Activated CD4-positive, alpha-beta T cell treated with anti-CD3 and anti-CD28 coated beads, Interleukin-2, amount 10 ng/mL, durations not matched to agents 24 days and 14 days (primary cell): ENCODE measurements at regions not wholly inside any gene's neighbourhood (a gene's known extent, or its start where the extent isn't known, plus 50 kb on each side); places are given as distances from the start of the nearest gene placed in this dataset.

Experiments used
- DNase-seq: peaks from one replicate; pipeline ENCODE4 v3.0.0; 2022
- H3K27ac Mint-ChIP-seq: one replicate; pipeline ENCODE4 v1.8.0; 2022; ENCODE audit warnings: mild to moderate bottlenecking, mixed read lengths
- H3K27me3 Mint-ChIP-seq: one replicate; pipeline ENCODE4 v1.8.0; 2022; ENCODE audit warnings: mixed read lengths
- H3K36me3 Mint-ChIP-seq: one replicate; pipeline ENCODE4 v1.8.0; 2022; ENCODE audit warnings: low read depth, mild to moderate bottlenecking, mixed read lengths
- H3K4me1 Mint-ChIP-seq: one replicate; pipeline ENCODE4 v1.8.0; 2021; ENCODE audit warnings: mixed read lengths
- H3K4me3 Mint-ChIP-seq: one replicate; pipeline ENCODE4 v1.8.0; 2022; ENCODE audit warnings: mild to moderate bottlenecking, moderate library complexity, mixed read lengths
- H3K9me3 Mint-ChIP-seq: one replicate; pipeline ENCODE4 v1.8.0; 2021; ENCODE audit warnings: mixed read lengths
- intact Hi-C: fragments of 100-400 bp; cut with micrococcal nuclease; formaldehyde crosslinking; loops from one replicate; pipeline ENCODE4 v1.15.1; 2023

GRCh38 chr3:152779653-152780052 is 55.3 kb upstream of the P2RY1 start:
- no peaks in the 10 kb centered on the region for H3K36me3 Mint-ChIP-seq
- H3K4me3 Mint-ChIP-seq = no peak overlapping the region
- H3K9me3 Mint-ChIP-seq = no peaks in the 10 kb centered on the region
- intact Hi-C loops = no loop called here
- DNase-seq = no peak
- H3K4me1 Mint-ChIP-seq = no peaks in the 10 kb centered on the region
- H3K27ac Mint-ChIP-seq = no peak overlapping the region
- no peaks in the 10 kb centered on the region for H3K27me3 Mint-ChIP-seq

GRCh38 chr3:152780553-152780952 is 54.4 kb upstream of the P2RY1 start:
- no peaks in the 10 kb centered on the region for H3K9me3 Mint-ChIP-seq
- no peaks in the 10 kb centered on the region for H3K4me1 Mint-ChIP-seq

GRCh38 chr3:152785051-152785450 is 49.9 kb upstream of the P2RY1 start:
- Mint-ChIP-seq H3K27ac (no peak overlapping the region), H3K9me3 (no peaks in the 10 kb centered on the region), H3K4me1 (no peaks in the 10 kb centered on the region), H3K36me3 (no peaks in the 10 kb centered on the region), H3K27me3 (no peaks in the 10 kb centered on the region), H3K4me3 (no peak overlapping the region)
- intact Hi-C loops = no loop called here
- no peak for DNase-seq

More at GRCh38 chr3:152780553-152780952, 54.4 kb upstream of the P2RY1 start:
- no peaks in the 10 kb centered on the region for H3K36me3 Mint-ChIP-seq
- DNase-seq = no peak
- H3K4me3 Mint-ChIP-seq = no peak overlapping the region
- H3K27me3 Mint-ChIP-seq = no peaks in the 10 kb centered on the region
- intact Hi-C loops = no loop called here
- no peak overlapping the region for H3K27ac Mint-ChIP-seq
